HL-60 (cell line): ENCODE measurements at regions not wholly inside any gene's neighbourhood (a gene's known extent, or its start where the extent isn't known, plus 50 kb on each side); places are given as distances from the start of the nearest gene placed in this dataset.

Experiments
- GABPA ChIP-seq: IDR thresholded peaks from 2 replicates; pipeline ENCODE4 v1.6.1; 2012; ENCODE audit warnings: low read depth
- REST ChIP-seq: IDR thresholded peaks from 2 replicates; pipeline ENCODE4 v1.6.1; 2012; ENCODE audit warnings: low read depth; ENCODE audit not compliant: insufficient replicate concordance
- TF ChIP-seq, protein P1 (sequence below): IDR thresholded peaks from one replicate; pipeline ENCODE4 v1.5.1; 2011; ENCODE audit warnings: low read length, control low read depth, inconsistent platforms; ENCODE audit not compliant: insufficient read depth

- TF ChIP-seq, protein P1, sequence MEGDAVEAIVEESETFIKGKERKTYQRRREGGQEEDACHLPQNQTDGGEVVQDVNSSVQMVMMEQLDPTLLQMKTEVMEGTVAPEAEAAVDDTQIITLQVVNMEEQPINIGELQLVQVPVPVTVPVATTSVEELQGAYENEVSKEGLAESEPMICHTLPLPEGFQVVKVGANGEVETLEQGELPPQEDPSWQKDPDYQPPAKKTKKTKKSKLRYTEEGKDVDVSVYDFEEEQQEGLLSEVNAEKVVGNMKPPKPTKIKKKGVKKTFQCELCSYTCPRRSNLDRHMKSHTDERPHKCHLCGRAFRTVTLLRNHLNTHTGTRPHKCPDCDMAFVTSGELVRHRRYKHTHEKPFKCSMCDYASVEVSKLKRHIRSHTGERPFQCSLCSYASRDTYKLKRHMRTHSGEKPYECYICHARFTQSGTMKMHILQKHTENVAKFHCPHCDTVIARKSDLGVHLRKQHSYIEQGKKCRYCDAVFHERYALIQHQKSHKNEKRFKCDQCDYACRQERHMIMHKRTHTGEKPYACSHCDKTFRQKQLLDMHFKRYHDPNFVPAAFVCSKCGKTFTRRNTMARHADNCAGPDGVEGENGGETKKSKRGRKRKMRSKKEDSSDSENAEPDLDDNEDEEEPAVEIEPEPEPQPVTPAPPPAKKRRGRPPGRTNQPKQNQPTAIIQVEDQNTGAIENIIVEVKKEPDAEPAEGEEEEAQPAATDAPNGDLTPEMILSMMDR: no peak
- TF ChIP-seq REST: no peak
- TF ChIP-seq GABPA: no peak
Observed at GRCh38 chr6:170116636-170117035, 174.2 kb downstream of the DLL1 start.
